C1 segment of cervical spinal cord (tissue), 14 donors: ENCODE measurements at regions not wholly inside any gene's neighbourhood (a gene's known extent, or its start where the extent isn't known, plus 50 kb on each side); places are given as distances from the start of the nearest gene placed in this dataset.

Experiments
- DNase-seq, 14 donors: peaks; one replicate each; lab custom pipeline; 2025; lab: John Stamatoyannopoulos, UW

- DNase-seq, result no peak
These were observed 91.7 kb upstream of the TGIF1 start for GRCh38 chr18:3358310-3358709.

GRCh38 chr18:3360211-3360610 is 89.8 kb upstream of the TGIF1 start:
- peak in 8 of 14 donors; percentile 3 to 49 (median 24) for DNase-seq

- DNase-seq, result no peak
These were observed 82.4 kb upstream of the TGIF1 start for GRCh38 chr18:3367491-3368091.

DNA sequence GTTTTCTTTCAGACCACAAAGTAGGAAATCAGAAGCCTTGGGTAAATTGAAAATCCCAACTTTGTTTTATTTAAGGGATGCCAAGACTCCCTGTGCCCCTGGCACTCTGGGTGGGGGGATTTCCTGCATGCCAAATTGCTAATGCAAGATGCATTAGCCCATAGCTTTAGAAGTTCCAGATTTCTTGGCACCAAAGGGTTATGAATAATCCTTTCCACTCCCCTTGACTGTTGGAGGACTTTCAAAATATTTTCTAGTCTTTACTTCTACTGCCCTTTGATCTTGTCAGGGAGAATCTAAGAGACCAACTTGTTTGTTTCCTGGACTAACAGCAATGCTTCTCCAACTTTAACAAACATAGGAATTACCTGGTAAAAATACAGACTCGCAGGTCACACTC is 81.8 kb upstream of the TGIF1 start:
- no peak for DNase-seq

DNA sequence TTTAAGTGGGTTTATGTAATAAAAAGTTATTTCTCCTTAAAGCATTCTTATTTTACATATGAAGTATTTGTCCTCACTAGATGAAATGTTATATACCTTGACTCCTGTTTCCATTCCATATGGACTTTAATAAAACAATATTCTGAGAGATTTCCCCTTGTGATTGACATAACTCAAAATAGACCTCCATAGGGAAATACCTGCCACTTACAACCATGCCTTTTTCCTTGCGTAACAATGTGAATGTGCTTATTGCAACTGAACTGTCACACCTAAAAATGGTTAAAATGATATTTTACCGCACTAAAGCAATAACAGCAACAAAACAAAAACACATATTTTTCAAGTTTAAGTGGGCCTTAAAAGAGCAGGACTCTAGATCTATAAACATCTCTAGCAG is 70.3 kb upstream of the TGIF1 start:
- no peak for DNase-seq

- DNase-seq, result no peak
These were observed 69.5 kb upstream of the TGIF1 start for GRCh38 chr18:3380384-3380961.

DNA sequence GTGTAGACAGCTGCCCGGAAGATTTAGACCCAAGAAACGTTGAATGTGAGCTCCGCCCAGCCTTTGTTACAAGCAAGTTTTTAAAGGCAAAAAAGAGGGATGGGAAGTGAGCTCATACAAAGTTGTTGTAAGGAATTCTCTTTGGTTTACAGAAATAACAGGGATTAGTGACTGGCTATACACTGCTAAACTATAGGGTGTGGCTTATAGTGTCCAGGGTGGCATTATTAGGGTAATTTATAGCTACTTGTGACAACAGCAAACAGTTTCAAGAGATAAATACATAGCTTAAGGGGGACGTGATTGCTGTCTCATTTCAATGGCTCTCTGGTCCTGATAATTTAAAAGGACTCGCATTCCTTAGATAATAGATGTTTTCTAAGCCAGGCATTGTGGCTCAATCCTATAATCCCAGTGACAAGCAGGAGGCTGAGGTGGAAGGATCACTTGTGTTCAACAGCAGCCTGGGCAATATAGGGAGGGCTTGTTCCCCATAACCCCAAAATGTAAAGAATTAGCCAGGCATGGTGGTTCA is 66.5 kb upstream of the TGIF1 start:
- DNase-seq, result no peak

GRCh38 chr18:3384664-3385563 is 65.1 kb upstream of the TGIF1 start:
- no peak for DNase-seq

- no peak for DNase-seq
These were observed 61.6 kb upstream of the TGIF1 start for GRCh38 chr18:3388323-3388722.

DNA sequence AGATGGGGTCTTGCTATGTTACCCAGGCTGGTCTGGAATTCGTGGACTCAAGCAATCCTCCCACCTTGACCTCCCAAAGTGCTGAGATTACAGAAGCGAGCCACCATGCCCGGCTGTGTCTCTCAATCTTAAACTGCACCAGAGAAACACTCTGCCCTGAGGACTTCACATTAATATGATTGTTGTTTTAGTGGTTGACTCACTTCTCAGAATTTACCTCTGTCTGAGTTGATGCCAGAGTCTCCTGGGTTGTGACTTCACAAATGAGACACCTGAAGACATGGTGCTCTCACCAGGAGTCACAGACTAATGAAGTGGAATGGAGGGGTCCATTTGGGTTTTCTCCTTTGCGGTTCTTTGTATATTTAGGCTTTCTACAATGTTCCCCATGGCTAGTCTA is 61.0 kb upstream of the TGIF1 start:
- no peak for DNase-seq

- no peak for DNase-seq
These were observed 60.0 kb upstream of the TGIF1 start for GRCh38 chr18:3389977-3390376.

DNA sequence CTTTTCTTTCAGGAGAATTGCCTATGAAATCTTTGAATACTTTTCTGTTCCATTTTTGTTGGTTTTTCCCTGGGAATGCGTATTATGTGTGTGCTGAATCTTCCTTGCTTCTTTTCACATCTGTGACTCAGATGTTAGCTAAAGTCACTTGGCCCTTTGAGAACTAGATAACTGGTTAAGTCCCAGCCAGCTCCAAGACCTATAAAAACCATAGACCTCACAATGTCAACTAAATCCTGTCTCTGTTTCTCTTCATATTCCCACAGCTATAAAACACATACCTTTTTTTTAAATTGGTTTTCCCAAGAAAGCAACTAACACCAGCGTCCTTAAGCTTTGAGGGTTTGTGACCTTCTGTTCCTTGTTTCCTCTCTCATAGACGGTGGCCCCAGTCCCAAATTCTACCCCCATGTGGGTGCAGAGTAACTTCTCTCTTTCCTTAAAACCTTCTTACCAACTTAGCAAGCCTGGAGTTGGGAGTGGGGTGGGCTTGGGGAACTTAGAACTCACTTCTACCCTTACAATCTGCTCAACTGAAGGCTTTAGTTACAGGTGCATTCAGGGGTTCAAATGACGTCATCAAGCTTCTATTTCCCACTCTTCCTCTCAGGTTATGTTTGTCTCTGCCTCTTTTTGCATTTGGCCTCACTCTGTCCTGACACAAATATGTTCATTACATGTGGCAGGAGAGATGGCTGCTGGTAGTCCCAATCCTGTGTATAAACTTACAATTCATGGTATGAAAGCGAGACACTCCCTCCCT is 58.1 kb upstream of the TGIF1 start:
- no peak for DNase-seq

DNA sequence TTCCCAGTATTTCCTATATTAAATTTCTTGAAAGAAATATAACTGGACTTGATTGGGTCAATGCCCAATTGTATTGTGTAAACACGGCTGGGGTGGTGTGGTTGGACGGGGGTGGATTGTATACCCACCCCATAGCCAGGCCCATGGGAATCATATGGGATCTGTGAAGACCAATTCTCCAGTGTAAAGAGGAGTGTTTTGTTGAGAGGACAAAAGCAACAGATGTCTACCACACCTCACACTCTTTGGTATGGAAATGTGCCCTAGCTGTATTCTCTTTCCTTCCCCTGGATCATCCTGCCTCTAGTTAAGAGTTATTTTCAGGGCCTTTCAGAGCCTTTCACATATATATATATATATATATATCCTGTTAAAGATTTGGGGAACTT is 57.5 kb upstream of the TGIF1 start:
- DNase-seq, result no peak

GRCh38 chr18:3394648-3395047 is 55.3 kb upstream of the TGIF1 start:
- DNase-seq, result no peak

GRCh38 chr18:3395466-3395865 is 54.5 kb upstream of the TGIF1 start:
- DNase-seq, result no peak

DNA sequence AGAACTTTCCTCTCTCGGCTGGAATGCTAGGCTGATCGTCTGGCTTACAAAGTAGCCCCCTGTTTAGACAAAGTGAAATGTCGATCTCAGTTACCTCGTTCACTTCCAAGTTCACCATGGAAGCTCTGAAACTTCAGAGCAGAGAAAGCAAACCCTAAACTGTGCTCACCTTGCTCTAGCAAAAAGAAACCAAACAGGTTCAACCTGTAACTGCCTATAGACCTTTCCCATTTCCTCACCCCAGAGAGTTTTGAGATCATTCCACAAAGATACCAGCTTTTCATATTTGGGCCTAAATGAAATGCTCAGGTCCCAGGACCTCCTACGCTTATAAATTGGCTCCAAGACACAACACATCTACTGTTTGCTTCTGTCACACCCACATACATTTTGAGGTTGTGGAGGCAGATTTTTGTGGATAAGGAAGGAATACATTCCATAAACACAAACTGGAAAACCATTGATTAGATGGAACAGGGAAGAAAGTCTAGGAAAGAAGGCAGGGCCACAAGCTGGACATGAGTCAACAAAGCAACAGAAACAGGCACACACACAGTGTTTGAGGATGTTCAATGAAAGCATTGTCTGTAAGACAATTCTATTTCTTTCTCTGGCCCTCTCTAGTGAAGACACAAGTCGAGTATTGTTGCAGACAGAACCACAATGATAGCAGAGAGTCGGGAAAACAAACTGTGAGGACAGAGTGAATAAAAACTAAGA is 52.8 kb upstream of the TGIF1 start:
- DNase-seq, result peak in 8 of 14 donors; percentile 8 to 45 (median 17)

- peak in 1 of 14 donors; percentile 45 for DNase-seq
These were observed 52.2 kb upstream of the TGIF1 start for GRCh38 chr18:3397786-3398185.
